K562 (cell line): ENCODE measurements at regions not wholly inside any gene's neighbourhood (a gene's known extent, or its start where the extent isn't known, plus 50 kb on each side); places are given as distances from the start of the nearest gene placed in this dataset.

Experiments used
- ATAC-seq: fragments of 200-7000 bp; cut with Tn5 transposase; 3 replicates; pipeline ENCODE4 v1.9.1; 2020; ENCODE audit warnings: moderate library complexity
- BruUV-seq: library from RNA; stranded (reverse); fragments of 400-500 nt; replicated peaks from 2 replicates; lab custom pipeline; 2021; lab: Mats Ljungman, UMichigan
- CTCF ChIA-PET: fragments of 300-600 bp; formaldehyde crosslinking; extraction: SDS; loops from one replicate; lab custom pipeline; 2021; ENCODE audit warnings: low intra/inter-chr PET ratio; lab: Yijun Ruan, JAX
- POLR2A ChIA-PET: fragments of 300-600, 350-650 bp; sonication (Branson Sonifier 250); formaldehyde crosslinking; extraction: SDS; loops from one replicate; lab custom pipeline; 2021; ENCODE audit warnings: antibody characterized with exemption, inconsistent platforms; lab: Yijun Ruan, JAX
- DNase-seq, 4 experiments: peaks; one replicate each; pipeline versions ENCODE4 v3.0.0 to v3.0.0-alpha.2; 2011 to 2018; ENCODE audit warnings: low spot score in 3 of 4, mixed read lengths in 3 of 4; ENCODE audit errors: extremely low read depth in 1 of 4
- FAIRE-seq: peaks from 2 replicates; lab custom pipeline; 2011; peaks lifted over from hg19 to GRCh38; lab: Jason Lieb, UNC
- H2AFZ ChIP-seq: 2 replicates; pipeline ENCODE4 v1.6.0; 2011; ENCODE audit warnings: low read depth, low read length, control low read depth, inconsistent platforms
- H3K27ac ChIP-seq: fragments of 200-600 bp; 3 replicates; pipeline ENCODE4 v1.8.0; 2011; ENCODE audit warnings: low read depth, mild to moderate bottlenecking, control low read depth, inconsistent platforms, low read length, moderate library complexity, mixed read lengths; ENCODE audit errors: extremely low read depth
- H3K27me3 ChIP-seq, 2 experiments: fragments of 300-600 bp in 1 of 2; 2 replicates in 1 of 2; 3 replicates in 1 of 2; pipeline versions ENCODE4 v1.6.0 to v1.8.0; 2011; ENCODE audit warnings: inconsistent platforms in 2 of 2, low read length in 2 of 2, mild to moderate bottlenecking in 1 of 2, mixed read lengths in 1 of 2, moderate library complexity in 1 of 2; ENCODE audit not compliant: control insufficient read depth in 2 of 2, insufficient read depth in 2 of 2
- H3K36me3 ChIP-seq: fragments of 300-600 bp; 3 replicates; pipeline ENCODE4 v1.8.0; 2011; ENCODE audit warnings: mild to moderate bottlenecking, low read length, inconsistent platforms; ENCODE audit not compliant: control insufficient read depth, insufficient read depth
- H3K4me1 ChIP-seq, 2 experiments: fragments of 200-600 bp in 1 of 2; replicated peaks in 1 of 2; 2 replicates in 1 of 2; 3 replicates in 1 of 2; pipeline versions ENCODE4 v1.5.1 to v1.8.0; 2011; ENCODE audit warnings: inconsistent platforms in 2 of 2, low read length in 2 of 2, mild to moderate bottlenecking in 1 of 2, mixed read lengths in 1 of 2, moderate library complexity in 1 of 2; ENCODE audit not compliant: control insufficient read depth in 2 of 2, insufficient read depth in 2 of 2
- H3K4me2 ChIP-seq: 2 replicates; pipeline ENCODE4 v1.6.1; 2011; ENCODE audit warnings: low read length, control low read depth, inconsistent platforms, mixed read lengths; ENCODE audit not compliant: insufficient read depth
- H3K4me3 ChIP-seq: fragments of 200-600 bp; sonication (generic), shearing (Covaris generic); 2 replicates; pipeline ENCODE4 v1.5.1; 2016; ENCODE audit warnings: control low read depth, inconsistent platforms
- H3K79me2 ChIP-seq: fragments of 200-600 bp; 3 replicates; pipeline ENCODE4 v1.8.0; 2011; ENCODE audit warnings: low read length, inconsistent platforms; ENCODE audit not compliant: control insufficient read depth, insufficient read depth
- H3K9ac ChIP-seq, 2 experiments: 2 replicates each; pipeline versions ENCODE4 v1.6.0 to v1.6.1; 2011; ENCODE audit warnings: low read depth in 2 of 2, low read length in 2 of 2, control low read depth in 1 of 2, inconsistent platforms in 1 of 2, mild to moderate bottlenecking in 1 of 2, mixed read lengths in 1 of 2; ENCODE audit not compliant: insufficient read depth in 1 of 2
- H3K9me1 ChIP-seq: one replicate; pipeline ENCODE4 v1.6.0; 2011; ENCODE audit warnings: inconsistent platforms, mild to moderate bottlenecking, low read length, moderate library complexity; ENCODE audit not compliant: control insufficient read depth, insufficient read depth
- H3K9me3 ChIP-seq: replicated peaks from 2 replicates; pipeline ENCODE4 v1.5.1; 2011; ENCODE audit warnings: low read depth, low read length, inconsistent platforms; ENCODE audit not compliant: control insufficient read depth, insufficient read depth
- H4K20me1 ChIP-seq: replicated peaks from 2 replicates; pipeline ENCODE4 v1.6.1; 2011; ENCODE audit warnings: low read length, inconsistent platforms, mixed read lengths; ENCODE audit not compliant: control insufficient read depth, insufficient read depth
- BRD9 ChIP-seq: fragments of 450-650 bp; IDR thresholded peaks from 2 replicates; pipeline ENCODE4 v1.6.1; 2018; ENCODE audit warnings: low read depth; ENCODE audit not compliant: partially characterized antibody
- ERF ChIP-seq: fragments of 450-650 bp; formaldehyde crosslinking; IDR thresholded peaks from 2 replicates; pipeline ENCODE4 v1.4.0; 2020; ENCODE audit warnings: mild to moderate bottlenecking, mixed read lengths
- GABPA ChIP-seq: fragments of 200-800 bp; sonication (Bioruptor generic); conservative IDR thresholded peaks from 2 replicates; pipeline ENCODE4 v1.6.1; 2016; ENCODE audit warnings: low read depth, missing genetic modification characterization, missing compliant biosample characterization
- GTF2E2 ChIP-seq: fragments of 200-800 bp; sonication (Bioruptor generic); IDR thresholded peaks from 2 replicates; pipeline ENCODE4 v1.6.1; 2016; ENCODE audit warnings: missing genetic modification characterization, missing compliant biosample characterization
- NFIC ChIP-seq: fragments of 450-650 bp; IDR thresholded peaks from 2 replicates; pipeline ENCODE4 v1.6.1; 2017; ENCODE audit warnings: mild to moderate bottlenecking, inconsistent platforms
- SP1 ChIP-seq: sonication (generic); formaldehyde crosslinking; IDR thresholded peaks from 2 replicates; pipeline ENCODE4 v1.8.1; 2022; ENCODE audit warnings: mild to moderate bottlenecking, missing genetic modification reagents
- TARDBP ChIP-seq: fragments of 450-650 bp; IDR thresholded peaks from 2 replicates; pipeline ENCODE4 v1.6.1; 2016
- UBTF ChIP-seq, 2 experiments: IDR thresholded peaks; 2 replicates each; pipeline ENCODE4 v1.6.1; 2012; ENCODE audit warnings: improper control_type of control experiment in 2 of 2, low read depth in 2 of 2, low read length in 2 of 2, borderline replicate concordance in 1 of 2
- YY1 ChIP-seq, 3 experiments: IDR thresholded peaks; 2 replicates each; pipeline ENCODE4 v1.6.1; 2011; ENCODE audit warnings: low read length in 2 of 3, mild to moderate bottlenecking in 2 of 3, moderate library complexity in 2 of 3, borderline replicate concordance in 1 of 3, control low read depth in 1 of 3, low read depth in 1 of 3; ENCODE audit not compliant: insufficient read depth in 3 of 3, insufficient replicate concordance in 2 of 3, control insufficient read depth in 1 of 3, insufficient read length in 1 of 3; ENCODE audit errors: extremely low read depth in 1 of 3
- in situ Hi-C: fragments of 300-500 bp; cut with MboI; formaldehyde crosslinking; loops from 4 replicates; pipeline ENCODE4 v1.15.0; 2018; ENCODE audit warnings: inconsistent platforms, mixed read lengths
- intact Hi-C: fragments of 100-400 bp; cut with micrococcal nuclease; formaldehyde crosslinking; loops from 2 replicates; pipeline ENCODE4 v1.14.2; 2022

GRCh38 chr13:103676329-103676728, 610.1 kb upstream of the SLC10A2 start:
- FAIRE-seq, result no peak
- no peak for ATAC-seq
- Histone ChIP-seq H3K27ac (no peak overlapping the region), H3K9me1 (no peaks in the 10 kb centered on the region), H3K79me2 (no peaks in the 10 kb centered on the region), H3K36me3 (no peaks in the 10 kb centered on the region), H3K4me2 (no peak overlapping the region), H3K27me3 (no peaks in the 10 kb centered on the region), H3K9me3 (no peaks in the 10 kb centered on the region), H2AFZ (no peak overlapping the region), H4K20me1 (no peaks in the 10 kb centered on the region), H3K4me1 (no peaks in the 10 kb centered on the region), H3K4me3 (no peak overlapping the region), H3K9ac (no peak overlapping the region)
- intact Hi-C loops, result no loop called here
- in situ Hi-C loops, result no loop called here
- POLR2A ChIA-PET, result no interaction called here
- no peak for TF ChIP-seq UBTF (IDR thresholded peaks at IDR 0.05; ENCODE audit: borderline replicate concordance in 1 of 2, low read depth in 2 of 2, low read length in 2 of 2)
- TF ChIP-seq ERF (CRISPR knock-in tag), result no peak
- TF ChIP-seq TARDBP, result no peak
- TF ChIP-seq NFIC, result no peak
- TF ChIP-seq GTF2E2 (tag), result no peak
- TF ChIP-seq YY1 (IDR thresholded peaks at IDR 0.05; ENCODE audit: borderline replicate concordance in 1 of 3, control insufficient read depth in 1 of 3, extremely low read depth in 1 of 3, insufficient read depth in 3 of 3, insufficient read length in 1 of 3, insufficient replicate concordance in 2 of 3, low read depth in 1 of 3, low read length in 2 of 3), result no peak
- TF ChIP-seq SP1, result no peak
- TF ChIP-seq BRD9, result no peak
- TF ChIP-seq GABPA (tag), result no peak
- BruUV-seq, result no TSS peak
- CTCF ChIA-PET, result no interaction called here
- DNase-seq, result no peak
